K562 (cell line): ENCODE measurements at regions not wholly inside any gene's neighbourhood (a gene's known extent, or its start where the extent isn't known, plus 50 kb on each side); places are given as distances from the start of the nearest gene placed in this dataset.

ENCODE experiments used
- CTCF ChIP-seq, 3 experiments: IDR thresholded peaks in 2 of 3; conservative IDR thresholded peaks in 1 of 3; 2 replicates each; pipeline ENCODE4 v1.5.1; 2011 to 2012; ENCODE audit warnings: low read length in 3 of 3, mild to moderate bottlenecking in 3 of 3, control low read depth in 2 of 3, improper control_type of control experiment in 1 of 3, inconsistent platforms in 1 of 3, low read depth in 1 of 3, mixed read lengths in 1 of 3, moderate library complexity in 1 of 3; ENCODE audit not compliant: insufficient read depth in 2 of 3
- HDAC8 ChIP-seq: fragments of 450-650 bp; IDR thresholded peaks from 2 replicates; pipeline ENCODE4 v1.6.1; 2016; ENCODE audit warnings: mild to moderate bottlenecking, missing genetic modification characterization, moderate library complexity, missing compliant biosample characterization
- RFX1 ChIP-seq: fragments of 450-650 bp; IDR thresholded peaks from 2 replicates; pipeline ENCODE4 v1.6.1; 2016; ENCODE audit warnings: mild to moderate bottlenecking, moderate library complexity
- SP1 ChIP-seq: sonication (generic); formaldehyde crosslinking; IDR thresholded peaks from 2 replicates; pipeline ENCODE4 v1.8.1; 2022; ENCODE audit warnings: mild to moderate bottlenecking, missing genetic modification reagents

- TF ChIP-seq SP1 (CRISPR knock-in tag) (no peak), RFX1 (no peak), HDAC8 (tag) (no peak), CTCF (IDR thresholded peaks at IDR 0.05 in 2 of 3, conservative IDR thresholded peaks at IDR 0.05 in 1 of 3; ENCODE audit: insufficient read depth in 2 of 3, low read depth in 1 of 3, low read length in 3 of 3) (no peak)
These were observed 75.1 kb upstream of the ZBED5 start for GRCh38 chr11:10932976-10933375.
